Fibroblast of the aortic adventitia (primary cell): ENCODE measurements at regions not wholly inside any gene's neighbourhood (a gene's known extent, or its start where the extent isn't known, plus 50 kb on each side); places are given as distances from the start of the nearest gene placed in this dataset.

Source experiments
- DNase-seq: peaks from one replicate; pipeline ENCODE4 v3.0.0-alpha.2; 2010; ENCODE audit warnings: low read depth
- H3K4me3 ChIP-seq: 2 replicates; pipeline ENCODE4 v1.5.1; 2011; ENCODE audit warnings: low read depth, mild to moderate bottlenecking, control low read depth, low read length, moderate library complexity
- CTCF ChIP-seq: IDR thresholded peaks from 2 replicates; pipeline ENCODE4 v1.5.1; 2011; ENCODE audit warnings: mild to moderate bottlenecking, low read length, control low read depth, inconsistent platforms; ENCODE audit not compliant: insufficient read depth

GRCh38 chr11:34564406-34564805, 50.8 kb upstream of the ELF5 start:
- peak; percentile 10 for DNase-seq
- TF ChIP-seq CTCF: no peak
- no peak overlapping the region for H3K4me3 ChIP-seq

- DNase-seq: no peak
- TF ChIP-seq CTCF: no peak
- H3K4me3 ChIP-seq: no peak overlapping the region
Observed at GRCh38 chr11:34564807-34565241, 51.2 kb upstream of the ELF5 start.

GRCh38 chr11:34565417-34566207, 52.0 kb upstream of the ELF5 start:
- TF ChIP-seq CTCF: peak; percentile 23
- no peak overlapping the region for H3K4me3 ChIP-seq
- DNase-seq: no peak

- TF ChIP-seq CTCF: no peak
- no peak for DNase-seq
- H3K4me3 ChIP-seq: no peak overlapping the region
Observed at GRCh38 chr11:34566208-34566551, 52.6 kb upstream of the ELF5 start.

- no peak for TF ChIP-seq CTCF
- DNase-seq: no peak
- H3K4me3 ChIP-seq: no peak overlapping the region
Observed at GRCh38 chr11:34566736-34567135, 53.1 kb upstream of the ELF5 start.

GRCh38 chr11:34567733-34568132, 53.2 kb upstream of the EHF start:
- no peak for TF ChIP-seq CTCF
- no peak overlapping the region for H3K4me3 ChIP-seq
- DNase-seq: no peak

- H3K4me3 ChIP-seq: no peak overlapping the region
- TF ChIP-seq CTCF: no peak
- DNase-seq: peak; percentile 12
Observed at GRCh38 chr11:34570584-34570983, 50.3 kb upstream of the EHF start.
